ENCODE measurements at regions not wholly inside any gene's neighbourhood (a gene's known extent, or its start where the extent isn't known, plus 50 kb on each side); places are given as distances from the start of the nearest gene placed in this dataset.

GRCh38 chr5:51811883-51812471 is 428.7 kb downstream of the ISL1 start:
- no peak overlapping the region for H4K8ac ChIP-seq (ENCODE audit: extremely low read depth, insufficient read depth, low read length)
- no peak overlapping the region for H3K9ac ChIP-seq (replicated peaks in 1 of 4; ENCODE audit: extremely low read depth in 1 of 4, low read depth in 3 of 4, low read length in 3 of 4)
- H2BK15ac ChIP-seq (ENCODE audit: low read length), result no peak overlapping the region
- no peak overlapping the region for H3K14ac ChIP-seq (ENCODE audit: insufficient read length)
- no peaks in the 10 kb centered on the region for H3K27me3 ChIP-seq (replicated peaks in 1 of 4; ENCODE audit: control insufficient read depth in 3 of 4, extremely low read depth in 1 of 4, insufficient read depth in 3 of 4, low read length in 3 of 4)
- no peak overlapping the region for H2BK20ac ChIP-seq (ENCODE audit: low read length)
- peaks cover 0 to 5% (median 1%) of the 10 kb centered on the region in 4 experiments; a peak in 1 of 7 replicates for H3K4me1 ChIP-seq (replicated peaks in 1 of 4; ENCODE audit: control insufficient read depth in 3 of 4, insufficient read depth in 4 of 4, low read length in 3 of 4)
- H3K23ac ChIP-seq (ENCODE audit: insufficient read length), result no peak overlapping the region
- no peak overlapping the region for H3K18ac ChIP-seq (ENCODE audit: extremely low read depth, low read length)
- WGBS, 2 experiments (ENCODE audit: extremely low coverage in 1 of 2, insufficient coverage in 1 of 2, insufficient read length in 1 of 2, insufficient replicate concordance in 2 of 2, low coverage in 1 of 2, low lambda C conversion rate in 2 of 2, missing lambda C conversion rate in 1 of 2), result 81% methylated on average over 4 of the region's 4 CpGs; no CpG with 5 or more reads in 1 of the 2 experiments
- H3K4me3 ChIP-seq (ENCODE audit: extremely low read depth in 1 of 4, insufficient read depth in 2 of 4, low read depth in 3 of 4, low read length in 4 of 4), result no peak overlapping the region
- H2BK5ac ChIP-seq (ENCODE audit: low read depth, low read length), result no peak overlapping the region
- DNase-seq (ENCODE audit: low read depth in 1 of 2, low spot score in 2 of 2) (no peak), FAIRE-seq (no peak)
- POLR2A ChIA-PET (ENCODE audit: partially characterized antibody), result no interaction called here
- H3K56ac ChIP-seq (replicated peaks; ENCODE audit: insufficient read length, low read depth, low read length), result no peak overlapping the region
- no peaks in the 10 kb centered on the region for H4K20me1 ChIP-seq (replicated peaks in 1 of 2; ENCODE audit: control insufficient read depth in 1 of 2, insufficient read depth in 2 of 2, low read length in 2 of 2)
- no peak overlapping the region for H2BK12ac ChIP-seq (ENCODE audit: low read depth, low read length)
- no peaks in the 10 kb centered on the region for H3K36me3 ChIP-seq (ENCODE audit: control insufficient read depth in 2 of 4, insufficient read depth in 4 of 4, low read length in 3 of 4)
- CTCF ChIA-PET (ENCODE audit: partially characterized antibody), result no interaction called here
- H3K79me2 ChIP-seq (ENCODE audit: control insufficient read depth in 1 of 2, insufficient read depth in 2 of 2, low read length in 2 of 2), result no peaks in the 10 kb centered on the region
- no peak overlapping the region for H2AK5ac ChIP-seq (ENCODE audit: low read depth, low read length)
- H3K79me1 ChIP-seq (ENCODE audit: low read depth, low read length), result no peaks in the 10 kb centered on the region
- no peaks in the 10 kb centered on the region for H3K23me2 ChIP-seq (ENCODE audit: low read depth, low read length)
- TF ChIP-seq SRF (IDR thresholded peaks at IDR 0.05; ENCODE audit: low read depth, low read length) (no peak), FOSL1 (IDR thresholded peaks at IDR 0.05; ENCODE audit: insufficient read depth, low read depth, low read length) (no peak), SP2 (IDR thresholded peaks at IDR 0.05; ENCODE audit: low read length) (no peak), RFX5 (IDR thresholded peaks at IDR 0.05; ENCODE audit: borderline replicate concordance, low read depth, low read length) (no peak), NANOG (IDR thresholded peaks at IDR 0.05; ENCODE audit: insufficient read depth, low read depth, low read length, poor library complexity, severe bottlenecking) (no peak), GTF2F1 (IDR thresholded peaks at IDR 0.05; ENCODE audit: borderline replicate concordance, low read depth, low read length) (no peak)
- no peak overlapping the region for H2BK120ac ChIP-seq (replicated peaks; ENCODE audit: low read depth, low read length)
- H3K4me2 ChIP-seq (ENCODE audit: insufficient read depth in 1 of 2, low read depth in 2 of 2, low read length in 2 of 2), result no peak overlapping the region
- no peak overlapping the region for H4K5ac ChIP-seq (ENCODE audit: insufficient read length, low read depth, low read length)
- H4K91ac ChIP-seq (replicated peaks; ENCODE audit: insufficient read length, low read length), result no peak overlapping the region
- no peak overlapping the region; the same call in 1 of the 2 replicates for H3K27ac ChIP-seq (ENCODE audit: low read depth, low read length)
- peak overlapping the region; percentile 21 for H3K4ac ChIP-seq (replicated peaks; ENCODE audit: insufficient read length, low read depth, low read length)
- H2AFZ ChIP-seq (ENCODE audit: low read length), result no peak overlapping the region
- H3K9me3 ChIP-seq (ENCODE audit: insufficient read depth in 2 of 2, low read depth in 1 of 2, low read length in 1 of 2), result no peaks in the 10 kb centered on the region
